HUES6 (cell line): ENCODE measurements at regions not wholly inside any gene's neighbourhood (a gene's known extent, or its start where the extent isn't known, plus 50 kb on each side); places are given as distances from the start of the nearest gene placed in this dataset.

Source experiments
- H3K27ac ChIP-seq: 2 replicates; pipeline ENCODE4 v1.7.0; 2013; ENCODE audit warnings: low read depth, mild to moderate bottlenecking, low read length, inconsistent platforms
- H3K27me3 ChIP-seq: 2 replicates; pipeline ENCODE4 v1.6.1; 2013; ENCODE audit warnings: low read length; ENCODE audit not compliant: control insufficient read depth, insufficient read depth
- H3K36me3 ChIP-seq: 2 replicates; pipeline ENCODE4 v1.6.1; 2013; ENCODE audit warnings: low read length; ENCODE audit not compliant: control insufficient read depth, insufficient read depth
- H3K4me1 ChIP-seq: 2 replicates; pipeline ENCODE4 v1.6.1; 2013; ENCODE audit warnings: low read length; ENCODE audit not compliant: control insufficient read depth, insufficient read depth
- H3K4me3 ChIP-seq: 2 replicates; pipeline ENCODE4 v1.5.1; 2013; ENCODE audit warnings: low read depth, low read length
- H3K9ac ChIP-seq: one replicate; pipeline ENCODE4 v1.6.1; 2013; ENCODE audit warnings: mild to moderate bottlenecking, low read length
- H3K9me3 ChIP-seq: 2 replicates; pipeline ENCODE4 v1.6.1; 2013; ENCODE audit warnings: low read depth, low read length; ENCODE audit not compliant: control insufficient read depth, insufficient read depth

- H3K9me3 ChIP-seq = no peaks in the 10 kb centered on the region
- H3K4me1 ChIP-seq = no peaks in the 10 kb centered on the region
- no peaks in the 10 kb centered on the region for H3K27me3 ChIP-seq
- no peaks in the 10 kb centered on the region for H3K36me3 ChIP-seq
- H3K9ac ChIP-seq = no peak overlapping the region
- H3K4me3 ChIP-seq = no peak overlapping the region
- no peak overlapping the region for H3K27ac ChIP-seq
Observed at GRCh38 chr12:92562063-92562734, 140.6 kb upstream of the PLEKHG7 start.

- Histone ChIP-seq H3K27me3 (no peaks in the 10 kb centered on the region), H3K4me3 (no peak overlapping the region), H3K36me3 (no peaks in the 10 kb centered on the region), H3K27ac (no peak overlapping the region), H3K9me3 (no peaks in the 10 kb centered on the region), H3K9ac (no peak overlapping the region), H3K4me1 (no peaks in the 10 kb centered on the region)
Observed at GRCh38 chr12:92561543-92561899, 141.3 kb upstream of the PLEKHG7 start.

- Histone ChIP-seq H3K36me3 (no peaks in the 10 kb centered on the region), H3K27me3 (no peaks in the 10 kb centered on the region), H3K9ac (no peak overlapping the region), H3K9me3 (no peaks in the 10 kb centered on the region), H3K4me1 (no peaks in the 10 kb centered on the region), H3K4me3 (no peak overlapping the region), H3K27ac (no peak overlapping the region)
Observed at GRCh38 chr12:92560713-92561542, 141.9 kb upstream of the PLEKHG7 start.

- Histone ChIP-seq H3K4me3 (no peak overlapping the region), H3K9me3 (no peaks in the 10 kb centered on the region), H3K9ac (no peak overlapping the region), H3K4me1 (no peaks in the 10 kb centered on the region), H3K27me3 (no peaks in the 10 kb centered on the region), H3K27ac (no peak overlapping the region), H3K36me3 (no peaks in the 10 kb centered on the region)
Observed at GRCh38 chr12:92558806-92559205, 144.0 kb upstream of the PLEKHG7 start.

GRCh38 chr12:92558215-92558773 is 144.5 kb upstream of the PLEKHG7 start:
- Histone ChIP-seq H3K9me3 (no peaks in the 10 kb centered on the region), H3K4me3 (no peak overlapping the region), H3K4me1 (no peaks in the 10 kb centered on the region), H3K9ac (no peak overlapping the region), H3K36me3 (no peaks in the 10 kb centered on the region), H3K27ac (no peak overlapping the region), H3K27me3 (no peaks in the 10 kb centered on the region)

- Histone ChIP-seq H3K27me3 (no peaks in the 10 kb centered on the region), H3K9ac (no peak overlapping the region), H3K9me3 (no peaks in the 10 kb centered on the region), H3K4me3 (no peak overlapping the region), H3K36me3 (no peaks in the 10 kb centered on the region), H3K4me1 (no peaks in the 10 kb centered on the region), H3K27ac (no peak overlapping the region)
Observed at GRCh38 chr12:92557422-92557724, 145.4 kb upstream of the PLEKHG7 start.

DNA sequence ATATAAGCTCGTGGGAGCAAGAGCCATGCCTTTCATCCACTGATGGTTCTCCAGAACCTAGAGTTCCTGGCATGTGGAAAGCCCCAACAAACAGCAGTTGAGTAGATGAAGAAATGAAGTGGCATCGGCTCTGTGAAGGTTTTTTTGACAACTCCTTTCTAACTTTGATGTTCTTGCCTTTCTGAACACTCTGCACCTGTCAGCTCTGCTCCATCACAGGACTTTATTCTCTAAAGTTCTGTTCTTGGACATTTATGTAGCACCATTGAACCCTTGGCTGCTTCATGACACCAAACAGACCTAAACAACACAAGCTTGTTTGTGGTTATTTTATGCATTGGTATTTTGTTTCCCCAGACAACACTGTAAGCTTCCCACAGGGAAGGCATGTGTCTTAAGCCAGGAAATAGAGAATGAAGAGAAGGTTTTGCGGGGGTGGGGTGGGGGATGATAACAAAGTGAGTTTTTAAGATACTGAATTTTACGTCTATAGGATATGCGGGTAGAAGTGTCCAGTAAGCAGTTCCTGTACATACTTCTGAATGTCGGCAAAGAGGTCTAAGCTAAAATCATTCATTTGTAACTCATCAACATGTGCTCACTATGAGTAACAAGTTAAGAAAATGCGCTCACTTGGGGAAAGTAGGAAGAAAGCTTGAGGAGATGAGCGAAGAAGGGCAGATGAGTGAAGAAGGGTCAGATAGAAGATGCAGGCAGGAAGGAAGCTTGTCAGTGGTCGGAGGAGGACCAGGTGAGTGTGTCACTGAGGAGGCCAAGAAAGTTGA is 146.0 kb upstream of the PLEKHG7 start:
- Histone ChIP-seq H3K9me3 (no peaks in the 10 kb centered on the region), H3K4me1 (no peaks in the 10 kb centered on the region), H3K9ac (no peak overlapping the region), H3K27ac (no peak overlapping the region), H3K27me3 (no peaks in the 10 kb centered on the region), H3K4me3 (no peak overlapping the region), H3K36me3 (no peaks in the 10 kb centered on the region)

DNA sequence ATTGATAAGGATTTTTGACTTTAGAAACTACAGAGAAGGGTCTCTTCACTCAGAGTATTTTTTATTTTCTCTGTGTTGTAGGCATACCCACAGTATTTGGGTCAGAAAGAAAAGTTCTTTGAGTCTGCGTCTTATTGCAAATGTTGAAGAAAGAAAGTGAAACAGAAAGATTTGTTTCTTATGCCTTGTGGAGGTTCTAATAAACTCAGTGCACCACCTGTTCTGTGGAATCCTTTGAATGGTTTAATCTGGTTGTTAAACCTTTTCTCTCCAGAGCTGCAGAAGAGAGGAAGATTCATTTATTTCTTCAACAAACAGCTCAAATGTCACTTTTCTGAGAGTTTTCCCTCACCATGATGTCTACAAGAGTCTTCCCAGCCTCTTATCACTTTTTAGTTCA is 146.6 kb upstream of the PLEKHG7 start:
- Histone ChIP-seq H3K36me3 (no peaks in the 10 kb centered on the region), H3K4me3 (no peak overlapping the region), H3K27me3 (no peaks in the 10 kb centered on the region), H3K9me3 (no peaks in the 10 kb centered on the region), H3K9ac (no peak overlapping the region), H3K4me1 (no peaks in the 10 kb centered on the region), H3K27ac (no peak overlapping the region)

- Histone ChIP-seq H3K36me3 (no peaks in the 10 kb centered on the region), H3K9ac (no peak overlapping the region), H3K27ac (no peak overlapping the region), H3K9me3 (no peaks in the 10 kb centered on the region), H3K4me3 (no peak overlapping the region), H3K4me1 (no peaks in the 10 kb centered on the region), H3K27me3 (no peaks in the 10 kb centered on the region)
Observed at GRCh38 chr12:92554158-92555073, 148.4 kb upstream of the PLEKHG7 start.

- Histone ChIP-seq H3K36me3 (no peaks in the 10 kb centered on the region), H3K4me1 (no peaks in the 10 kb centered on the region), H3K4me3 (no peak overlapping the region), H3K9me3 (no peaks in the 10 kb centered on the region), H3K27ac (no peak overlapping the region), H3K27me3 (no peaks in the 10 kb centered on the region), H3K9ac (no peak overlapping the region)
Observed at GRCh38 chr12:92553389-92553788, 149.4 kb upstream of the PLEKHG7 start.
